A673 (cell line): ENCODE measurements at regions not wholly inside any gene's neighbourhood (a gene's known extent, or its start where the extent isn't known, plus 50 kb on each side); places are given as distances from the start of the nearest gene placed in this dataset.

ENCODE experiments used
- BruUV-seq: library from RNA; stranded (reverse); fragments of 400-500 nt; replicated peaks from 2 replicates; lab custom pipeline; 2021; lab: Mats Ljungman, UMichigan
- CTCF ChIA-PET: fragments of 300-600 bp; sonication (Branson Sonifier 250); formaldehyde crosslinking; loops from one replicate; lab custom pipeline; 2022; ENCODE audit warnings: antibody characterized with exemption; lab: Charles Lee
- POLR2A ChIA-PET: fragments of 300-600 bp; sonication (Branson Sonifier 250); formaldehyde crosslinking; loops from one replicate; lab custom pipeline; 2022; ENCODE audit warnings: antibody characterized with exemption; ENCODE audit not compliant: low non-redundant PET; lab: Charles Lee
- DNase-seq: peaks from one replicate; pipeline ENCODE4 v3.0.0-alpha.2; 2015; ENCODE audit warnings: low spot score
- H3K27ac ChIP-seq: fragments of 200-600 bp; sonication (generic); 2 replicates; pipeline ENCODE4 v1.5.1; 2016; ENCODE audit warnings: mixed run types, low read depth, mild to moderate bottlenecking, mixed read lengths, antibody characterized with exemption, low read length; ENCODE audit not compliant: poor library complexity, severe bottlenecking
- H3K27me3 ChIP-seq: fragments of 200-600 bp; sonication (generic); replicated peaks from 2 replicates; pipeline ENCODE4 v1.6.1; 2017; ENCODE audit warnings: mixed run types, low read depth, mild to moderate bottlenecking, mixed read lengths, antibody characterized with exemption, low read length; ENCODE audit not compliant: insufficient read depth, poor library complexity
- H3K36me3 ChIP-seq: fragments of 200-600 bp; sonication (generic); 2 replicates; pipeline ENCODE4 v1.6.1; 2016; ENCODE audit warnings: mixed run types, mild to moderate bottlenecking, mixed read lengths, antibody characterized with exemption, low read length; ENCODE audit not compliant: insufficient read depth, poor library complexity, severe bottlenecking
- H3K4me1 ChIP-seq: fragments of 200-600 bp; sonication (generic); 2 replicates; pipeline ENCODE4 v1.6.1; 2017; ENCODE audit warnings: mixed run types, mild to moderate bottlenecking, mixed read lengths, antibody characterized with exemption, low read length; ENCODE audit not compliant: insufficient read depth, poor library complexity, severe bottlenecking
- H3K4me3 ChIP-seq: fragments of 200-600 bp; sonication (generic); 2 replicates; pipeline ENCODE4 v1.5.1; 2016; ENCODE audit warnings: low read depth, mixed run types, mild to moderate bottlenecking, mixed read lengths, low read length; ENCODE audit not compliant: poor library complexity, severe bottlenecking
- H3K9me3 ChIP-seq: fragments of 200-600 bp; sonication (generic); 2 replicates; pipeline ENCODE4 v1.6.1; 2016; ENCODE audit warnings: mixed run types, low read depth, mild to moderate bottlenecking, mixed read lengths, antibody characterized with exemption, low read length; ENCODE audit not compliant: poor library complexity, severe bottlenecking
- CTCF ChIP-seq: fragments of 300-800, 200-600 bp; sonication (generic); conservative IDR thresholded peaks from 2 replicates; pipeline ENCODE4 v1.5.1; 2017; ENCODE audit warnings: low read depth, mild to moderate bottlenecking, antibody characterized with exemption, low read length, moderate library complexity, mixed read lengths
- EZH2 ChIP-seq: fragments of 200-600 bp; sonication (generic); IDR thresholded peaks from 2 replicates; pipeline ENCODE4 v1.6.1; 2017; ENCODE audit warnings: borderline replicate concordance, low read depth, mild to moderate bottlenecking, mixed read lengths, antibody characterized with exemption, low read length; ENCODE audit not compliant: poor library complexity, severe bottlenecking
- intact Hi-C: fragments of 100-400 bp; cut with micrococcal nuclease; formaldehyde crosslinking; loops from one replicate; pipeline ENCODE4 v1.10.0; 2022; ENCODE audit not compliant: unreplicated experiment

DNA sequence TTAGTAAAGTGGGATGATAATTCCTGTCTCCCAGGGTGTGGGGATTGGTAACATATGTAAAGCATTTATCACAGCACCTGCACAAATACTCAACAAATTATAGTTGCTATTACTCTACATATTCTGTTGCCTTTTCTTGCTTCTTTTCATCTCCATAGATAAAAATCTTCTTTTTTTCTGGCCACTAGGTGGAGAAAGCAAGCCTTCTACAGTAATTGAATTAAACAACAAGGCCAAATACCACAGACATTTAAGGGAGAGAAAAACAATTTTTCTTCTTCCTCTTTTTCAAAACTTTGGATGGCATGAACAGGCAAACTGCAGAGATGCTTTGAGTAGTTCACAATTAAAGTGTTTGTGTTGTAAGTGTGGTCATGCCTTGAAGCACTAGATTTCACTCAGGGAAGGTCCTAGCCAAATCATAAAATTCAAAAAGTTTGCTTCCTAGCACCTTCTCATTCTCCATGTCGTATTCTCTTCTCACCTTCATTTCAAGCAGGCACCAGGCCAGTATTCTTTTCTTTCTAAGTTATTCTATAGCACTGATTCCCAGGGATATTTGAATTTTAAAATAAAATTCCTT is 493.4 kb upstream of the TGFBR2 start:
- POLR2A ChIA-PET = no interaction called here
- no TSS peak for BruUV-seq

GRCh38 chr3:30113906-30114305 is 492.5 kb upstream of the TGFBR2 start:
- POLR2A ChIA-PET = no interaction called here
- Histone ChIP-seq H3K36me3 (no peaks in the 10 kb centered on the region), H3K4me1 (peaks cover 24% of the 10 kb centered on the region), H3K27ac (no peak overlapping the region), H3K27me3 (no peaks in the 10 kb centered on the region), H3K4me3 (no peak overlapping the region), H3K9me3 (no peaks in the 10 kb centered on the region)
- CTCF ChIA-PET = interaction anchor here (1.3 kb wide), 1 partner anchor 85 kb away, joined by 4 read pairs; no protein-coding TSS in a partner anchor
- no TSS peak for BruUV-seq
- DNase-seq = no peak
- intact Hi-C loops = loop anchor here (2.0 to 5.0 kb wide), 4 partner anchors 71 to 638 kb away; no protein-coding TSS in a partner anchor
- TF ChIP-seq CTCF (no peak), EZH2 (no peak)

More for the DNA sequence above, 493.4 kb upstream of the TGFBR2 start:
- H3K9me3 ChIP-seq = no peaks in the 10 kb centered on the region
- no peak overlapping the region for H3K27ac ChIP-seq
- CTCF ChIA-PET = interaction anchor here (1.3 kb wide), 1 partner anchor 86 kb away, joined by 4 read pairs; no protein-coding TSS in a partner anchor
- H3K36me3 ChIP-seq = no peaks in the 10 kb centered on the region
- intact Hi-C loops = loop anchor here (2.0 to 5.0 kb wide), 4 partner anchors 70 to 639 kb away; no protein-coding TSS in a partner anchor
- H3K4me1 ChIP-seq = peaks cover 29% of the 10 kb centered on the region
- H3K27me3 ChIP-seq = no peaks in the 10 kb centered on the region
- no peak overlapping the region for H3K4me3 ChIP-seq
- DNase-seq = peak; percentile 79
- peak; percentile 76 for TF ChIP-seq CTCF
- no peak for TF ChIP-seq EZH2

DNA sequence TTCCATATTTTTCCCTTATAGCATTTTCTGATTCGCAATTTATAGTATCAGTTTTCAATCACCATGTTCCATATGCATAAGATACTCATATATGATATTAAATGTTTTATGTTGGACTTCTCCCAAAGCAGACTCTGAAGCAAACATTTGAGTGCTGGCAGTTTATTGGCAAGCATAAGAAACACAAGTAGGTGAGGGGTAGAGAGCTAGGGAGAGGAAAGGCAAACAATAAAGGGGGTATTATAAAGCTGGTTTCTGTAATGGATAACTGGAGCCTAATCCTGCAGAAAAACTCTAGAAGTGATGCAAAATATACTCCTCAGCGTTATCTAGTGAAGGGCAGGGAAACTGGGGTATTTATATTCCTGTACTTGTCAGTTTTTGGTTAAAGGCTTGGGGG is 491.5 kb upstream of the TGFBR2 start:
- H3K4me1 ChIP-seq = peaks cover 24% of the 10 kb centered on the region
- no peak overlapping the region for H3K4me3 ChIP-seq
- DNase-seq = no peak
- POLR2A ChIA-PET = no interaction called here
- TF ChIP-seq EZH2 = no peak
- TF ChIP-seq CTCF = no peak
- CTCF ChIA-PET = interaction anchor here (0.6 kb wide), 1 partner anchor 587 kb away, joined by 5 read pairs; no protein-coding TSS in a partner anchor
- intact Hi-C loops = loop anchor here (5.0 kb wide), 2 partner anchors 82 to 637 kb away; no protein-coding TSS in a partner anchor
- no peak overlapping the region for H3K27ac ChIP-seq
- H3K27me3 ChIP-seq = no peaks in the 10 kb centered on the region
- no peaks in the 10 kb centered on the region for H3K9me3 ChIP-seq
- no peaks in the 10 kb centered on the region for H3K36me3 ChIP-seq
- BruUV-seq = no TSS peak
